Activated CD4-positive, CD25-positive, alpha-beta regulatory T cell (primary cell): ENCODE measurements at regions not wholly inside any gene's neighbourhood (a gene's known extent, or its start where the extent isn't known, plus 50 kb on each side); places are given as distances from the start of the nearest gene placed in this dataset.

ENCODE experiments used
- DNase-seq, 4 experiments: peaks; one replicate each; lab custom pipeline; 2025; lab: John Stamatoyannopoulos, UW

DNA sequence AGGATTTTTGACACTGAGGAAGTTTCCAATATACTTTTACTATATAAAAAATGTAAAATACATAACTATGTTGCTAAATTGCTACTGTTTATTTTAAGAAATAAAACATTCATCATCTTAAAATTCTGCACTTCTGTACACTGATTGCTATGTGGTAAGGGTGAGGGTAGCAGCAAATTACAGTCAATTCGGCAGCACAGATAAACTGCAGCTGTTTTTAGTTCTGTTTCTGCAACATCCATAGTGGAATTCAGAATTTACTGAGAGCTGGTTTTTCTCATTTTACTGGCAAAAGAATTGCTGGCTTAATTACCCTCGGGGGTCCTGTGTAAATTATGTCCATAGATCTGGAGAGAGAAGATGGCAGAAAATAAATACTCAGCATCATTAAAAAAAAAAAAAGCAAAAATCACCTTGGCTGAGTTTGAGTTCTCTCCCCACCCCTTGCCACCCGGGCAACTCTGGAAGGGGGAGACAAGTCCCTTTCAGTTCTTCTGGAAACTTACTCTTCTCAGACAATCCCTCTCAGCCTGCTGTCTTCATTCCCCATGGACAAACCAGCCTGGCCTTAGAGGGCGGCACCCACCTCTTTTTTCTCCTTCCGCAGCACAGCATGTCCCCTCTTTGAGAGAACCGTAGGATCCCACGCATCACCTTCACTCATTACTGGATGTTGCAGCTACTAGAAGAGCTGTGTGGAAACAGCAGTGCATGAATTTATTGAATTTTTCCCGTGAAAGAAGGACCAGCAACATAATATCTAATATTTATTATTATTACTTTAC, 501.1 kb upstream of the CELF2 start:
- no peak for DNase-seq

DNA sequence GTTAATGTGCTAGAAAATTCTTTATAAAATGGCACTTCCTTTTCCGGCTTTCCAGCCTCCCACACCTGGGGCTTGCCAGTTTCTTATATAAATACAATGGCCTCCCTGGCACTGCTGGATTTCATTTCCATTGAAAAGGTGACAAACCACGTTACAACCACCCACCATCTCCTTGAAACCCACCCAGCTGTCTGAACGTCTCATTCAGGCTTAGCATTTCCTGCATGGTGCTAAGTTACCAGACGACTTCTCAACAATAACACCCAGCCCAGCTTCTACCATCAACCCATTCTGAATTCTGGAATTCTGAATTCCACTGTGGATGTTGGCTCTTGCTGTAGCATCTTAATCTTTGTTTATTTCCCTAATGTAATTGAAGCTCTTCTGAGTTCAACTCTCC, 499.8 kb upstream of the CELF2 start:
- DNase-seq: no peak

DNA sequence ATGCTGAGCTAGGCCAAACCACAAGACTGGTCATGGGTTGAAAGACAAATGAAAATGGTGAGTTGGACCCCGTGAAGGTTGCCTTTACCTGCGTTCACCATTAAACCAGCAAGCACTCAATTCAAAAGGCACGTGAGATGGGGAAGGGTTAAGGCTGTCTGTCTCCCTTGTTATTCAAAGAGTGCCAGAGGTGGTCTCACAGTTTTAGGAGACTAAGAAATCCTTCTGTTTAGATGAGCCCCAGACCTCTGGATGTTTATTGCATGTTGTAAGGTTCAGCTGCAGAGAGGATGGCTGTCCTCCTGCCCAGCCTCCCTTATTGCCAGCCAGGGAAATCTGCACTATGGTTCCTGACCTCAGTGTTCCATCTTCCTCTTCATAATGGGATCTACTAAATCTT, 498.0 kb upstream of the CELF2 start:
- no peak for DNase-seq

DNA sequence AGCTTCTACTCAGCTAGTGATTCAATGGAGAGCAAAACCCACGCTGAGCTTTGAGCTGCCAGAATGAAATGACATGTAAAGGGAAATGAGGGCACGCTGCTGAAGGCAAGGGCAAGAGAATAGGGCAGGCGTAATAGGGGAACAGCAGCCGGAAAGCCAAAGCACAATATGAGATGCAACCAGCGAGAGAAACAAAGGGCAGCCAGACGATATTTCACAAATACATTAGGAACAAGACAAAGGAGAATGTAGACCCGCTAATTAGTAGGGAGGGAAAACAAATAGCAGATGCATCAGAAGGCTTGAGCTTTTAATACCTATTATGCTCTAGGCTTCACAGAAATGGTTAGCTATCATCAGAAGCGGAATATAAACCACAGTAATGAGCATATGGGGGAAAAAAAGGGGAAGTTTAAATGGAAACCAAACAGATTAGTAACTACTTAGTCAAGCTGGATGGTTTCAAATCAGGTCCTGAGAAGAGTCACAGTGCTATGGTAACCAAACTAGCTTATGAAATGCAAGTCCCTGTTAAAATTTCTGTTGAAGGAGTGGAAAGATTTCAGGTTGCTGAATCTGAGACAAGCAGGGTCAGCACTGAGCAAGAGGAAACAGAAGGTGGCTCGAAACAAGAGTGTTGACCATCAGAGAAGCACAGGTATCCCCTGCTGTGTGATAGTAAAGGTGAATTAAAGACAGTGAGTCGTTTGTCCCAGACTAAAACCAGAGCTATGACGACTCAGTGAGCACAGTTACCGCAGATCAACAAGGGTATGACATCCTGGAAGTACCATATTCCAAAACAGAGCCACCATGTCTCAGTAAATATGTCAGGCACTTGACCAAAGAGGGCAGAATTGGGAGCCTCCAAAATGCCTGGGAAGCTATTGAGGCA, 496.9 kb upstream of the CELF2 start:
- no peak for DNase-seq

DNA sequence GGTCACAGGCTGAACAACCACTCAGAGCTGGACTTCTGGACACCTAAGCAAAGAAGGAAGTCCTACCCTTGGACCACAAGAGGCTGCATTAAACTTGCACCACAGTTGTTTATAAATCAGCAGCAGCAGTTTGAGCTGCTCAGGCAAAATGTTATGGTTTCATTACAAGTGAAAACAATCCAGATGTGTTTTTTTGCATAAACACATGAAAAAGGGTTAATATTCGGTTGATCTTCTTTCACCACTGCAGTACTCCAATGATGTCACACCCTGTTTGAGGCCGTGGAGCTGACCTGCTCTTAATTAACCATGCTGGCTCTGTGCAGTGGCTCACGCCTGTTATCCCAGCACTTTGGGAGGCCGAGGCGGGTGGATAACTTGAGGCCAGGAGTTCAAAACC, 490.8 kb upstream of the CELF2 start:
- no peak for DNase-seq

DNA sequence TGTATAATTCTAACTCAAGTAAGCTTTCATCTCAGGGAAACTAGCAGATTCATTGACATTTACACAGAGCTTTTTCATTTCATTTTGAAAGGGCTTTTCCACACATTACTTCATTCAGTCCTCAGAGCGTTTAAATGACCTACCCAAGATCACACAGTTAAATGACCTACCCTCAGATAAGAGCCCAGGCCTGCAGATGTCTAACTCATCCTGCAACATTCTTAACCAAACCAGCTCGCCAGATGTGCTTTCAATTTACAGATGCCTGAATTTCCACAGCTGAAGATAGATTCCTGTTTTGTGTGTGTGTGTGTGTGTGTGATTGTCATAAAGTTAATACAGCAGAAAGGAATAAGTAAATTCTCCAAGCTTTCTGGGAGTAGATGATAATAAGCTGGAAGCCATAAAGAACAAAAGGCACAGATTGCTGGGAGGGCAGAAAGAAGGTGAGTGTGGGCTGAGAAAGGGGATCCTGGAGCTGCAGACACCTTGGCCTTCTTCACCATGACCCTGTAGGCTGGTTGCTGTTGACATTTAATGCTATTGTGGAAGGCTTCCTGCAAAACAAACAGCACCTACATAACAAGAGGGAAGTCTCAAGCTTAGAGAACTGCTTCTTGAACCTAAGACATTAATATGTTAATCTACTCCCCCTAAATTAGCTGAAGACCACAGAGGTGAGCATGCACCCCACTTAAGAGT, 489.7 kb upstream of the CELF2 start:
- no peak for DNase-seq

DNA sequence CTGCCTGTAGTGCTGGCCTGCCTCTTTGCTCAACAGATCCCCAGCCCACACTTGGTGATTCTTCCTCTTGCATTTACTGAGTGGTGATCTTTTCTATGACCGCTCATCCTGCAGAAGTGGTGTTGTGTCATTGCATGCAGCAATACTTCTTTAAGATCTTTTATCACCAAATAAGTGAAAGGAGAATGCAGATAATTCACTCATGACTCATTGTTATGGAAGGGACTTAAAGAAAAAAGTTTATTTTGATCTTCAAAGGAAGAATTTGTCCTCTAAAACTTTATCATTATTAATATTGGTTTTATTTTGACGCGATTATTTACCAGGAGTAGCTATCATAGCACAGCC, 489.1 kb upstream of the CELF2 start:
- no peak for DNase-seq

DNA sequence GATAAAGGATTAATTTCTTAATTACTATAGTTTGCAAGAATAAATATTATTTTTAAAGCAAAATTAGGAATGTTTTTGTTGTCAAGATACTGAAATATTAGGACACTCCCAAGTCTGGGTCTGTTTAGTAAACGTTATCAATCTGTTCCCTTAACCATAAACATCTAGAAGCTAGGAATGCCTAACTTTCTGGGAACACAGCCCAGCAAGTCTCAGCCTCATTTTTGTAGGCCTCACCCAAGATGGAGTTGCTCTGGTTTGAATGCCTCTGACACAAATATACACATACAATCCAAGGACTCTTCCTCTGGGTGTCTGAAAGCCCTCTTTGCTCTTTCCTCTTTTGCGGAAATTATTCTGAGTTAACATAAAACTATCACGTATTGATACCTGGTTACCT, 487.4 kb upstream of the CELF2 start:
- no peak for DNase-seq

DNA sequence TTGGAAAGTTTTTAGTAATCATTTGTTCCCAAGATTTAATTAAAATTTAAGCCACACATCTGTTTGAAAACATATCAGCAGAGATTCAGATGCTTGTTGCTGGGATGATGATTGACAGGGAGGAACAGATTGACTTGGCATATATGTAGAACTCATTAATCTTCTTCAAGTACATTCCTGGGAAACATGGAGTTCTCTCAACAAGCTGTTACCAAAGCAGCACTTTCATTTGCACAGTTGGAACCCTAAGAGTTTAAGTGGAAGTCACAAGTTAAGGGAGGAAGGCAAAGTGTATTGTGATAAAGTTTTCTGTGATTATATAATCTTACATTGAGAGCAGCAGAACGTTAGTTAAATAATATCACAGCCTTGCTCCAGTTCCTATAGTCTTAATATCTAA, 485.4 kb upstream of the CELF2 start:
- no peak for DNase-seq

DNA sequence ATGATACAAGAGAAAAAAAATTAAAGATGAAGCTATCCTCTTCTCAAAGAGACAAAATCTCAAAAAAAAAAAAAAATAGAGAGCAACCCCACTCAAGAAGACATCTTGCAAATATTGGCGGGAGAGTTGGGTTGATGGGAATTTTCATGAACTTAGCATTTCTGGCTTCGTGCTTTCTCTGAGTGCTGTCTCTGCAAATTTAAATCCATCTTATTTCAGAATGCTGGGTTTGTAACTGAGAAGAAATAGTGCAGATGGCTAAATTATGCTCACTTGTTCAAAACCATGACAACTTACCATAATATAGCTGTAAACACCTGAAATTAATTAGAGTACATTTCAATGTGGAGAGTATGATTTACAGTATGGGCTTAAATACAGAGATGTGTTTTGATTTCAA, 484.8 kb upstream of the CELF2 start:
- DNase-seq: no peak

DNA sequence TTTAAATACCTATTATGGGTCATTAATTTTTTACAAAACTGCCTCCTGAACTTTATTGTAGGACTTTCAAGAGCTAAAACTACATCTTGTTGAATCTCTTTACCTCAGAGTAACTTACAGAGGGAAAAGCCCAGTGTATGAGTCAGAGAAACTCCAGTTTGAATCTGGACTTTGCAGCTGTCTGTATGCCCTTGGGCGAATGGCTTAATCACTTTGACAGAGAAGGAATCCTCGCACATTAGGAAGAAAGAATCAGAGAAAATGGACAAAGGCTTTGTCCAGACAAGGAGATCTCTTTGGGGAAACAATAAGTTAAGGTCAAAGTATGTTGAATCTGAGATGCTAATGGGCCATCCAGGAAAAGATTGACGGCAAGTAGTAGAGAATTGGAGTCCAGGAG, 484.2 kb upstream of the CELF2 start:
- DNase-seq: no peak

DNA sequence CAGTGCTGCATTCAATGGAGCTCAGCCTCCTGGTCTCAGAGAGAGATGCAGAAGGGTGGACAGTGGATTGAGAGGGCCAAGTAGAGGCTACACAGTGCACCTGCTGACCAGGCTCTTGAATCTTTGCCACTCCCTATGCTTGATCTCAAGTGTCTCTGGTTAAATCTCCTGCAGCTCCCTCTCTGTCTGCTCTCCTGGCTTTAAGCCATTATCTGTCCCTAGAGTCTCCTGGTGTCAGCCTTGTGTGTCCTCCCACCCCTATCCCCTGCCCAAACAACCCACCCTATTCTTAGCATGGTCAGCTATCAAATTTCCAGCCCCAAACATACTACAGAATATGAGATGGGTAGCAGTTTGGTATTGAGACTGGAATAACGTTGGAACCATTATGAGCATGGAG, 479.3 kb upstream of the CELF2 start:
- no peak for DNase-seq

DNA sequence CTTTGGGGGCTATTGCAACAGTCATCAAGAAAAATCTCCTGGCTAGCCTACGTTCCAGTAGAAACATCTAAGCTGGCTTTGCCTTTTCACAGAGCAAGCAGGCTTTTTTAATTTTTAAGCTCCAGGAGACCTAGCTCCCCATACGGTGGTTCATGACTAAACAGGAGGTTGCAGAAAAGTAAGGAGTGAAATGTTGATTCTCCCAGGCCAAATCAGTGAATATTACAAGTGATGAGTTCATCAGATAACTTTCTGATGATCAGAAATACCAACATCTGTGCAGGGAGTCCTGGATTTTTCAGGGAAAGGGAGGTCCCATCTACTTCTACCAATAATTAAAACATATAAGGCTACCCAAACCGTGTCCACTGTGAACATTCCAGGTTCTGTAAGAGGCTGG, 477.3 kb upstream of the CELF2 start:
- no peak for DNase-seq

DNA sequence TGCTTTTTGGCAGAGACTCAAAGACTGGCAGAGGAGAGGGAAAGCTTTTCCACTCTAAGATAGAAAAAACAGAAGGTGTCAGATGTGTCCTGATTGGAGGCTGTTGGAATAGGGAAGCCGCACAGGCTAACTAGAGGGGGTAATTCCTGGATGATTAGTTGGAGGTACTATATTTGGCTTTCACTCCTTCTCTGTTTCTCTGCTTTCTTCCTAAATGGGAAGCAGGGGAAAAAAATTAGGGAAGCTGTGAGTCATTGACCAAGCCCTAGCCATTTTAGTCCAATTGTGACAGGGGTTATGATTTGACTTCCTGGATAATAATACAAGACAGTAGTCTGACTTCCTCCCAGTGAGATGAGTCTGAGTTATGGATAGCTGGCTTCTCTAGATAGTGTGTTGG, 475.2 kb upstream of the CELF2 start:
- no peak for DNase-seq

DNA sequence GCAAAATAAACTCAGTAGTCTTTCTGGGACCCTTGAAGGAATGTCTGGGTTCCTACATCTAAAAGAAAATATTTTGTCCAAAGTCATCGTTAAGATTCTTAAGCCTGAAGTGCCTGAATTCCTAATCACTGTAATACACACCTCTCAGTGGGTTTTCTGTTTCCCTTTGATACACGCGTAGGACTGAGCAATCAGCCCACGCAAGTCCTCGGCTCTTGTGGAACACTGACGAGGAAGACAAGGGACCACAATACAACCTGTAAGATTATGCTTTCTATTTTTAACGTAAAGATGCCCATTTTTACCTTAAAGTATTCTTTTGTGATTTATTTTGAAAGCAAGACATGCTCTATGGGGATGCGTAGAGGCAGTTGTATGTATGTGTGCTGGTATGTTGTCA, 472.8 kb upstream of the CELF2 start:
- DNase-seq: no peak

DNA sequence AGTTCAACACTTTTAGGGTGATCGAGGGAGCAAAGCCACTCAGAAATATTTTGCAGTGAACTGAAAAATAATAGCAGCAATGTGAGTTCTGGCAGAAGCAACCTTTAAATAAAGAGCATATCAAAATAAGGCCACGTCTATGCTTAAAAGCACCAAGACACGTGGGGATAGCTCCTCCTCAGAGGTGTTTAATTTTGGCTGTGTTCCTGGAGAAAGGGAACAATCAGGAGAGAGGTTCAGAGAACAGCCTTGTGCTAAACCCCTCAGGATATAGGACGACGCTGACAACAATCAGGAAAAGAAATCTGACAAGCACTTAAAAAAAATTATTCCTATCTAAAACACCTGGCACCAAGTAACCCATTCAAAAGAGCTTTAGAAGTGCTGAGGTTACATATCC, 471.9 kb upstream of the CELF2 start:
- no peak for DNase-seq

DNA sequence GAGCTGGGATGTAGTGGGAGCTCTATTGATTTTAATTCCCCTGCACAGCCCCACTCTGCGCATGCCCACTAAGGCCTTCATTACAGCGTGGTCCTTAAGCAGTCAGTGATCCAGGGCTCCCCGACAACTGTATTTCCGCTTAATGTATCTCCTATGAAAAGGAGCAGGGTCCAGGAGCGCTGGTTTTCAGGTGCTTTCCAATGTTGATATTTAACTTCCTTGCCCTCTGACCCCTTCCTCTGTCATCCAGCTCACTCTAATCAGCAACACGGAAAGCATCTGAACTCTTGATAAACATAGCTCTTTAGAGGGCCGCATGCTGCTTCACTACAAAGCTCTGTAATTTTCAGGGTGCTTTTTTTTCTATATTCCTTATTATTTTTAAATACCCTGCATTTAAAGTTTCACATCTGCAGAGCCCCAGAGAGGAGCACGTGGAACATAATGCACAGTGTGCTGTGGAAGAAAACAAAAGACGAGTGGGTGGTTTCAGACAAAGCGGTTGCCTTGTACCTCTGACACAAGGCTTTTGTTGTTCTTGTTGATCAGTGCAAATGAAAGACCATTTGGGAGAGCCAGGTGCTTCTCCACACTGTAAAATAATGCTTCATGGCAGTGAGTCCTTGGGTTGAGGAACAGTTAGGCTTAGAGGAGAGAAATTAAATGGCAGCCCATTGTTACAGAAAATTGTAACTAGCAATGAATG, 465.9 kb upstream of the CELF2 start:
- no peak for DNase-seq

DNA sequence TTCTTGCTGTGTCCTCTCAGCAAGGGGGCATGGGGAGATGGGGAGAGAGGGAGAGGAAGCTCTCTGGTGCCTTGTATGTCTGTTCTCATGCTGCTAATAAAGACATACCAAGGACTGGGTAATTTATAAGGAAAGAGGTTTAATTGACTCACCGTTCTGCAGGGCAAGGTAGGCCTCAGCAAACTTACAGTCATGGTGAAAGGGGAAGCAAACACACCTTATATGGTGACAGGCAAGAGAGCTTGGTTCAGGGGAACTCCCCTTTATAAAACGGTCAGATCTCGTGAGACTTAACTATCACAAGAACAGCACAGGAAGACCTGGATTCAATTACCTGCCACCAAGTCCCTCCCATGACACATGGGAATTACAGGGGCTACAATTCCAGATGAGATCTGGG, 464.7 kb upstream of the CELF2 start:
- DNase-seq: no peak

DNA sequence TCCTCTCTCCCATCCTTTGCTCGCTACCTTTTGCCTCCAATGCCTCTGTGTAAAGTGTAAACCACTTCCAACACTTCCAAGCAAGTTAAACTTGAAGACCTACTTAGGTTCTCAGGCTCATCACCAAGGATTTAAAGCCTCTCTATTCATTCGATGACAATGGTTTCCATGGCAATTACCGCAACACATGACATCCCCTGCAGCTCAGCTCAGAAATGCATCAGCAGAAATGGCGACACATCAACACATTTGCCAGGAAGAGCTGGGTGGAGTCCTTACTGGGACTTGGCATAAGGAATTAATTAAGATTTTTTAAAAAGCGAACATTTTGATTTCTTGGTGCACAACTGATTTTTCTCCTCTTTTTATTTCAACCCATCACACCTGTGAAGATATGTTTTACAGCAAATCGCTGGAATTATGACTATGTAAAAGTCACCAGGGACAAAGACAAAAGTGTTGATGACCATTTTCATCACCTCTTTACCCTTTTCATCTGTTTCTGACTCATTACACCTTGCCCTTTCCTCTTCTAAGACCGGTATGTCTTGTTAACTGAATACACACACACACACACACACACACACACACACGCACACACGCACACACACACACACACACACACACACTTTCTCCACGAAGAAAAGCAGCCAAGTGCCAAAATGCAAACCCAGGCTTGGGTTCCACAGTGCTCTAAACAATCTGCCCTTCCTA, 453.4 kb upstream of the CELF2 start:
- DNase-seq: no peak

DNA sequence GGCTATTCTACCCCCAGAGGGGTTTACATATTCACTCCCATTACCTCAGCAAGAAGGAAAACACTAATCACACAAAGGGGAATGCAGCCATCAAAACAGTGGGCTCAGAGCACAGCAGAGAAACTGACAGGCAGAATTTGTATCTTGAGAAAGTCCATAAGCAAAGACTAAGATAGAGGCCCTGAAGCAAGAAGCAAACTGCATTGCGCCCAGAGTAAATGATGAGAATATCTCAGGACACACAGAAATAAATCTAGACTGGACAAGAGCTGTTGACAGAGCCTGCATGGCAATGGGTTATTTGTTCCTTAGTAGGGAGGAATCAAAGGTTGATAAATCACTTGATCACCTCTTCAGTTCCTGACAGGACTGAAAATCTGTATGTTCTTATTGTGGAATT, 440.7 kb upstream of the CELF2 start:
- DNase-seq: no peak

DNA sequence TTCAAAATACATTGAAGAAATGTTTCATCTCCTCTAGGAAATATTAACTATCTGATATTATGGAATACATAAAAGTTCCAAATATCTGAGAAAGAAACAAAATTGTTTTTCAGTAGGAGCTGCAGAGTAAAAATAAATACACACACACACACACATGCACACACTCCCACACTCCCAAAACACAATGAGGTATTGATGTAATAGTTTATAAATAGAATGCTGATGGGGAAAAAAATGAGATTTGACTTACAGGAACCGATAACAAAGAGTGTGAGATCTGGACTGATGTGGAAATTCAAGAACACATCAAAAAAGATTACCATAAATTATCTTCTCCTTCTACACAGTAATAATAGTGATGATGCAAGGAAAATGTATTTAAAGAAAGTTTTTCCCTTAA, 438.0 kb upstream of the CELF2 start:
- DNase-seq: no peak

DNA sequence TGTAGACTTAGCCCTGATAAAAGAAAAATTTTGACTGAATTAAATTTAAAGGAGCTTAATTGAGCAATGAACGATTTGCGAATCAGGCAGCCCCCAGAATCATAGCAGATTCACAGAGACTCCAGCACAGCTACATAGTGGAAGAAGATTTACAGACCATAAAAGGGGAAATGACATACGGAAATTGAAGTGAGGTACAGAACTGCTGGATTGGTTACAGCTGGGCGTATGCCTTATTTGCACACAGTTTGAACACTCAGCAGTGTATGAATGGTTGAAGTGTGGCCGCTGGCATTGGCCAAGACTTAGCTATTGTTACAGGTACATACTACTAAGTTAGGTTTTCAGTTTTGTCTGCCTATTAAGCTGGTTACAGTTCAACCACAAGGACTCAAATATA, 433.5 kb upstream of the CELF2 start:
- DNase-seq: no peak
